Activated CD4-positive, alpha-beta T cell treated with anti-CD3 and anti-CD28 coated beads, Interleukin-10, Interleukin-2, amounts not matched to agents 100 ng/mL and 50 ng/mL, durations not matched to agents 16 hours and 8 hours (primary cell): ENCODE measurements at regions not wholly inside any gene's neighbourhood (a gene's known extent, or its start where the extent isn't known, plus 50 kb on each side); places are given as distances from the start of the nearest gene placed in this dataset.

Experiments
- DNase-seq: peaks from one replicate; pipeline ENCODE4 v3.0.0-alpha.2; 2020

DNA sequence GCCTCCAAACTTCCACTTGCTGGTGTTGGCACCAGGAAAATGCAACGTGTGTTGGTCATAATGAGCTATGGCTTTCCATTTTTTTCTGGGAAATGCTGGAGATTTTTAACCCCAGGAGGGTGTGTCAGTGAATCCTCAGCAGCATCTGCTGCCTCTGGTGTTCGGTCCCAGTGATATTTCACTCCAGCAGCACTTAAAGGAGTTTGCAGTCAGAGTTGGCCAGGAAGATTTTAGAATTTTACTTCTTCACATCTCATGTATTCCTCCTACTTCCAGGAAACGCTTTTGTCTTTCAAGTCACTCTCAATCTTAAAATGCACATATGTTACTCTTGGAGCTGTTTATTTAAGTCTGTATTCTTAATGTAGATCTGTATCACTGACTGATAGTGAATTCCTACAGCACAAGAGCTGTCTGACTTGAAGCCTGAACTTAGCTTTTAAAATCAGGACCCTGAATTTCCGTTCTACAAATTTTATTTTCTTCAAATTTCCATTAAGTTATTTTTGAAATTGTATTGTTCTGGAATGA lies 903.4 kb upstream of the SLC10A2 start:
- no peak for DNase-seq

DNA sequence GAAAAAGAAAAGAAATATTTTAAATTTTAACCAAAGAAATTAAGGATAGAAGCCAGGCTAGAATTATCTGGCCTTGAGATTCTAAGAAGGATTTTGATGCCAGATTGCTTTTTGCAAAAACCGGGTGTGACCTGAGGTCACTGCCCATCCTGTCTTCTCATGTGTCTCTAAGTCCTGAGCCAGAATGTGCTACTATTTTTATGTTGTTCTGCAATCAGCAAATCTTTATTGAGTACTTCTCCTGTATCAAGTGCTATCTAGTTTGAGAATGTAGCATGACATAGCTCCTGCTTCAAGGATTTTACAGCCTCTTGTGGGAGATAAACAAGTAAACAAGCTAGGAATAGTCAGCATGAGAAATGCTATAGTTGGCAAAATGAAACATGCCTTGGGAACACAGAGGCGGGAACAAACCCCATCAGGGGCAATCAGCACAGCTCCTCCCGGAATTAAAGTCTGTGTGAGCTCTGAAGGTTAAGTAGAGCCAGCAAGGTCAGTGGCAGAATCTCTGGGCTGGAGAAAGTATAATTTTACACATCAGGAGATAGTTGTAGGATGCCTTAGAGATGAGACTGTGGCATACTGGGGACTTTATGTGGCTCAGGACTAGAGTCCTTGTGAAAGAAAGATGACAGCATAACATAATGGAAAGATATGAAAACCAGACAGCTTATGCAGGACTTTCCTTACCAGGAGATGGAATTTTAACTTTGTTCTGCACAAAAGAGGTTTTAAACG lies 899.5 kb upstream of the SLC10A2 start:
- no peak for DNase-seq

DNA sequence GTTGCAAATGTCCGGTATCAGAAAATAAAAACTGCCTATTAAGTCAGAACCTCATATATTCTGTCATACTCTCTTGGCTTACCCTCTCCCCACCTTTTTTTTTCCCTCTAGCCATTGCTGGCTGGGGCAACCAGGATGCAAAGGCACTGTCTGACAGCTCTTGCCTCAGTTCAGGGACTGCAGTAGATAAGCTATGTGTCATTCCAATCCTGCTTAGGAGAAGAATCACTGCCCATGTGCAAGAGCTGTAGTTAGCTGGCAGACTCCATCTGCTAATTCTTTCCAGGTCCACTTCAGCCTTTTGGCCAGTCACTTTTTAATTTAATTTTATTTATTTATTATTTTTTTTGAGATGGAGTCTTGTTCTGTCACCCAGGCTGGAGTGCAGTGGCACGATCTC lies 895.6 kb upstream of the SLC10A2 start:
- no peak for DNase-seq

DNA sequence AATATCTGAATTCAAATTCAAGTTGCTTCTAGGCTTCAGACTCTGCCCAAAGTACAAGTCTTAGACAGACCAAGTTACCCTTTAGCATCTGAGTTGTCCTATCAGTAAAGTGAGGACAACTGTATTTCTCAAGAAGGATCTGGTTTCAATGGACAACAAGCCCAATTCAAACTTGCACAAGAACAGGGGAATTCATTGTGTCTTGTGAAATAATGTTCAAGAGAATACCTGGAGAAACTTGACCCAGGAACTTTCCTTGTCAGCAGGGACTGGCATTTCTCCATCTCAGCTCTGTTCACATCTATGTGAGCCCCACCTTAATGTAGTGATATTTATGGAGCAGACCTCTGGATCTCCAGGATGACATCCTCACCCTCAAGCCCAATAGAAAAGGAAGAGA lies 894.9 kb upstream of the SLC10A2 start:
- no peak for DNase-seq

DNA sequence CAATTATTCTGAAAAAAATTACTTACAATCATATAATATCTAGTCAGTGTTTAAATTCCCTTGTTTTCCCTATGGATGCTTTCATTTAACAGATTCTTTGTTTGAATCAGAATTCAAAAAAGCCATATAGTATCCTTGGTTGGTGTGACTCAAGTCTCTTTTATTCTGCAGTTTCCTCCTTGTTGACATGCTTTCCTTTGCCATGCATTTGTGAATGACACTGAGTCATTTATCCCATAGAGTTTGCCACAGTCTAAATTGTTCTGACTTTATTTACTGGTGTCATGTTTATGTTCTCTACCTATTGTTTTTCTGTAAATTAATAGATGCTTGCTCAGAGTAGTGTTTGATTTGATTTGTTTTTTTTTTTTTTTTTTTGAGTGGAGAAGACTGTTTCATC lies 893.8 kb upstream of the SLC10A2 start:
- no peak for DNase-seq

DNA sequence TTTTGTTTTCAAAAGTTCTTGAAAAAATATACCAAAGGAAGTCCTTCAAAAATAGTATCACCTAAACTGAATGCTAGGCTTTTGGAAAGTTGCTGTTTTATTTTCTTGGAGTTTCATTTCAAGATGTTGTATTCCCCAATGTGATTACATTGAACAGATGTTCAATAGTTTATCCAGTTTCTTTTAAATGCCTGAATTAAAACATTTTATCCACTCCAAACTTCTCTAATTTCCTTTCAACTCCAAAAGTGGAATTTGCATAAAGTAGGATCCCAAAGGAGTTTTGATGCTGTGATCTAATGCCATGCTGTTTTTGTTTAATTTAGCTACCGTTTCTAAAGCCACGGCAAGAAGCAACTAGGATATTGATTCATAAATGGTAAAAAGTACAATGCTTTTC lies 892.5 kb upstream of the SLC10A2 start:
- no peak for DNase-seq

DNA sequence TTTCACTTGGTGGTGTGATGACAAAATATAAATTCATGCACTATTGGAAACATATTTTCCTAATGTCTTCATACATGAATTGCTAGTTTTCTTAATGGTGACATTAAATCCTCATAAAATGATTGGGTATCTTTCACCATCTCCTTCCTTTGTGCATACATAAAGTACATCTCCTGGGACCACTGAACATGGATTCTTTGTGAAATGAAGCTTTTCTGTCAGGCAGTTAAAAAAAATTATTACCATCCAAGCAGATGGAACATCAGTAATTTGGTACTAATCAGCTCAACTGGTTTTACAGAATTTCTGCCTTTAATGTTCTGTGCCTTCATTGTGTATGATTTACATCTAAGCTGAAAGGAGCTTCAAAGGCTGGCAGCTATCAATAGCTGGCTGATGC lies 891.7 kb upstream of the SLC10A2 start:
- DNase-seq = no peak

DNA sequence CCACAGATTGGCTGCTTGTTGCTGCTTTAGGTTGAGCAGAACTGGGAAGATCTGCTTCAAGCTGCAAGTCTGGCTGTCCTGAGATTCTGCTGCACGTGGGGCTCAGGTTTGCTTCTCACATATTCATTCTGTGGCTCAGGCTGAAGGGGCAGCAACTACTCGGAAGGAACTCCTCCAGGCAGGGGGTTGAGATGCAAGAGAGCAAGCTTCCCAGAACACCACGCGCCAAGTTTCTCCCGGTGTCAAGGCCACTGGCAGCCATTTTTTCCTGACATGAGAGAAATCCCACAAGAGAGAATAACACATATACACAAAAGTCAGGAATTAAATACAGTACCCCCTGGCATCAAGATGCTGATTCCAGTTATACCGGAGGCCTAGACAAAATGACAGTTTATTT lies 887.6 kb upstream of the SLC10A2 start:
- DNase-seq = no peak

DNA sequence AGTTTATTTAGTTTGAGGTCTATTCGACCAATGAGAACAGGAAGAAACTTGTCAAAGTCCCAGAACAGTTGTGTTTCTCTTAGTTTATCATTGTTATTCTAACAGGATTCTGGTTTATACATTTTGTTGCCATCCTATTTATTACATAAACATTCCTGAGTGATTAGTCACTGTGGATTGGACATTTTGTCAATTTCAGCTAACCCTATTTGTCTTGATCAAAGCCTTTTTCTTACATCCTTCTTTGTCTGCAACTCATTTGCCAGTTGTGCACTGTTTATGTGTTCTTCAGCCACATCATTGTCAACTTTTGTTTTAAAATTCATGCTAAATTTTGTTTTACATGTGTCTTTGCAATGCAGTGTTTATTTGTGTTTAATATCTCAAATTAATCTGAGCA lies 886.0 kb upstream of the SLC10A2 start:
- no peak for DNase-seq

DNA sequence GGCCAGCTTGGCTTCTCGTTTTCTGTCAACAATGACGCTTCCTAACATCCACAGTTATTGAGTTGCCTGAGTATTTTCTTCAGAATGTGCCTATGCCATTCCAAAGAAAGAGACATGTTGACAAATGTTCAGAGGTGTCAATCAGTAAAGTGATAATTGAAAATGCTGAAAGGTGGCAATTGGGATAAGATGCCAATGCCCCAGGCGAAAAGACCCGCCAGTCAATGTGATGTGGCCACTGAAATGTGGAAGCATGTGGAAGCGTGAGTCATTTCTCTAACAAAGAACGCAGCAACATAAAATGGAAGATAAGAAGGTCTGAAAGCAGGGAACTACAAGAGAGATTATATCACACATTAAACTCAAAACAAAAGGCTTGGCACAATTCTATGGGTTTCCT lies 882.2 kb upstream of the SLC10A2 start:
- no peak for DNase-seq

DNA sequence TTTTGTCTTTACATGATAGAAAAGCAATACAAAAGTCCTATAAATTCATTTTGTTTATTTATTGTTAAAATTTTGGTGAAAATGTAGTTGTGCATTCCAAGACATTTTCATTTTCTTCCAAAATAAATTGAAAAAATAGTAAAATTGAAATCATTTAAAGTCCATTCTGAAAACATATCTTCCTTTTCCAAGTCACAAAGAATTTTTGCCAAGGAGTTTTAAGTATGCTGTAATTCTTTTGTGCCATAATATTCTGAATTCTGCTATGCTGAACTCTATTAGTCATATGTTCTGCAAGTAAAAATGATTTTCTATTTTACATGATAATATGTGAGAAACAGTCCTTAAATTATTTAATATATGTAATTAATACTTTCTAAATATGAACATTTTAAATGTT lies 879.6 kb upstream of the SLC10A2 start:
- DNase-seq = no peak

DNA sequence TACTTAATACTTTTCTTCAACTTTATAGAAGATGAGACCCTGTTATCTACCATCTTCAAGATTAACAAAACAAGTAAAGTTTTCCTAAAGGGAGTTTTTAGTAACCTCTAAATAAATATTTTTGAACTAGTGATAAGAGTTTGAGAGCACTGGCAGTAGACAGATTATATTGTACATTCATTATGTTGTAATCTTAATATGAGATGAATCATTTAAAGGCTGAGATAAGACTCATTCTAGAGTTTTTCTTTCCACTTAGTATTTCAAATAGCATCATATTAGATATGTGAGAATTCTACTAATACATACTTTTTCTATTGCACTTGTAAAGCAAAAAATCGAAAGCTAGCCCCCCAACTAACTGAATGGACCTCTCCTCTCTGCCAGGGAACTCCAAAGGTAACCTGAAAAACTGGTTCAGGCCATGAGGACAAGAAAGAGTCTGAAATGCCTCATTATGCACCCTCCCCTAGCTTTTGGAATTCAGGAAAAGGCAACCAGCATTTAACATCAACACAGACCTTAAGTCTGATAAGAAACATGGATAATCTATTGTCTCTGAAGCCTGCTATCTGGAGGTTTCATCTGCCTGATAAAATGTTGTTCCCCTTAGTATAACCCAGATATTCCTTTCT lies 875.4 kb upstream of the SLC10A2 start:
- no peak for DNase-seq

DNA sequence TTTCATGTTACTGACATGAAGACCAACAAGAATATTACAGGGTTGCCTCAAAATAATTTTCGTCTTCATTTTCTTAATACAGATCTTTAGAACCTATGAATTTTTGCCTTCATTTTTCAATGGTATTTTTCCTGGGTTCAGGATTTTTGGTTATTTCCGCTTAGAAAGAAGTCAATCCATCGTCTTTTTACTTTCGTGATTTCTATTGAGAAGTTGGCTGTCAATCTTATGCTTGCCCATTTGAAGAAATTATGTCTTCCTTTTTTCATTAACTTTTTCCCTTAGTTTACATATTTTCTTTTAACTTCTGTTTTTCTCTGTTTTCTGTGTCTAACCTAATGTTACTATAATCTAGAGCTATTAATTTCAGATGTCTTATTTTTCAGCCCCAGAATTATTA lies 868.9 kb upstream of the SLC10A2 start:
- DNase-seq = no peak

DNA sequence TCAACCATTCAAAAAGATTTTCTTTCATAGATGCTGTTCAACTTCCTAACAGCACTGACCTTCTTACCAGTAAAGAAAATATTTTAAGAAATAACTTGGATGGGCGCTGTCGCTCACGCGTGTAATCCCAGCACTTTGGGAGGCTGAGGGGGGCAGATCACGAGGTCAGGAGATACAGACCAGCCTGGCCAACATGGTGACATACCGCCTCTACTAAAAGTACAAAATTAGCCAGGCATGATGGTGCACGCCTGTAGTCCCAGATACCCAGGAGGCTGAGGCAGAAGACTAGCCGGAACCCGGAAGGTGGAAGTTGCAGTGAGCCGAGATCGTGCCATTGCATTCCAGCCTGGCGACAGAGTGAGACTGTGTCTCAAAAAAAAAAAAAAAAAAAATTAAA lies 865.7 kb upstream of the SLC10A2 start:
- DNase-seq = no peak

DNA sequence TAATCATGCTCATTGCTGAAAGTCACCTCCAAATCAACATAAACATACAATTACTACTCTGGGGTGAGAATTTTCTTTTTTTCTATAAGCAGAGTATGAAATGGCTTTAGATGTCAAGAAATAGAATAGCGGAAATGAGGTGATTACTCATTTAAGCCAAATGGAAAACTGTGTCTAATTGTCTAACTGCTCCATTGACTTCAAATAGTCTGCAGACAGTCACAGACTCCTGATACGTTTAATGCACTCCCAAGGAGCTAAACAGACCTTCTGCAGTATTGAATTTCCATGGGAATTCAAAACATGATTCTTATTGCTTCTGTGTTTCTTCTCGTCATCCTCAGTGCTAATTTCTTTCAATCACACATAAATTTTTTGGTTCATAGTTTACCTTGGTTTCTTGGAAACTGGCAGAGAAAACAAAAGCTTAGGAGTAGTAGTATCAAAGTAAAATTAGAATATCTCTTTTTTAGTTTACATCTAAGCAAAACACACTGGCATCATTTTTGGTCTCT lies 865.2 kb upstream of the SLC10A2 start:
- no peak for DNase-seq

DNA sequence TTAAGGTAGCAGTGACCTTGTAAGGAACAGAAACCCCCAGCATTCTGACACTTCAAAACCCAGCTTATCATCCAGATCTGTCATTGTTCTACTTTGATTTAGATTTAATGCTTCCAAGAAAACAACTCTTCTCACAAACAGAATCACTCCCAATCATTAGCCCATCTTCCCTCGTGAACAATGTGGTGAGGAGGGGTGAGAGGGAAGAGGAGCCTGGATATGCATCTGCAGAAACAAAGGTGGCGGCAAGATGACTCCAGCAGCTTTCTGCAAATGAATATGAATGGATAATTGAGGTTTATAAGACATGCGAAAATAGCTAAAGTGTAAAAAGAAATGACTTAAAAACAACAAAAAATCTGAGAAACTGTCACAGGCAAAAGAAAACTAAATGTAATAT lies 859.9 kb upstream of the SLC10A2 start:
- DNase-seq = no peak

DNA sequence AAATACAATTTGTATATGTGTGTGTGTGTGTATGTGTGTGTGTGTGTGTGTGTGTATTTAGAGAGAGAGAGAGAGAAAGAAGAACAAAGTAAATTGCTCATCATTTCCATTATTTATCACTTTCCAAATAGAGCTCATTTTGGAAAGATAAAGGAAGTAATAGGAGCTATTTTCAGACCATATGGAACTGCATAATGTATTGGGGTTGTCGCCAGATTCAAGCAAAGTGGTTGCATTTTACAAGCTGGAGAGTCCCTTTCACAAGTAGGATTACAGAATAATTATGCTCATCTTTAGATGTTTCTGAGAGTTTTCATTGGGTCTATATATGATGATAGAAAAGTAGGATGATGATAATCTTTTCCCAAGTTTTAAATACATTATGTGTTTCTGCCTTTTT lies 842.7 kb upstream of the SLC10A2 start:
- no peak for DNase-seq

DNA sequence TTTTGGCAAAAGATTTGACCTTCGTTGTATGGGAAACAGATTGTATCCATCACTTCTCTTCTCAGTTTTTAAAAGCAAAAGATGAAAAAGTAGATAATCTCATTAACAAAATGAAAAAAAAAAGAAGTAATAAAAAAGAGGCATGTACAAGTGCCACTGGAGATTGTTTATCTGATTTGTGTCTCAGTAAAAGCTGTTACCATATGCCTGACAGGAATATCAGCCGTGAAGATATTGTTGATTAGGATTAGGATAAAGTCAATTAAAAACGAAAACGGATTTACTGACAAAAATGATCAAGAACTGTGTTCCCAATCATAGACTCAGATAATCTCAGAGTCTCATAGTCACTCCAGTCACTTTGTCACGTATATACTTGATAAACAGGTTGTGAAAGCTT lies 842.1 kb upstream of the SLC10A2 start:
- no peak for DNase-seq

DNA sequence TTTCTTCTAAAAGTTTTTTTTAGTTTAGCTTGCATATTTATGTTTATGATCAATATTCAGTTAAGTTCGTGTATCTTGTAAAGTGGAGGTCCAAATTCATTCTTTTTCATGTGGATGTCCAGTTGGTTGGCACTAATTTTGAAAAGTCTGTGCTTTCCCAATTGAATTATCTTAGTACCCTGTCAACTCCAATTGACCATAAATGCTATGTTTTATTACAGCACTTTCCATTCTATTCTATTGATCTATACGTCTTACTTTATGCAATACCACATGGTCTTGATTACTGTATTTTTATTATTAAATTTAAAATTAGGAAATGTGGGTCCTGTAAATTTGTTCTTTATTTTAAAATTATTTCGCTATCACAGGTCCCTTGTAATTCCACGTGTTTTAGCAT lies 837.6 kb upstream of the SLC10A2 start:
- DNase-seq = no peak

DNA sequence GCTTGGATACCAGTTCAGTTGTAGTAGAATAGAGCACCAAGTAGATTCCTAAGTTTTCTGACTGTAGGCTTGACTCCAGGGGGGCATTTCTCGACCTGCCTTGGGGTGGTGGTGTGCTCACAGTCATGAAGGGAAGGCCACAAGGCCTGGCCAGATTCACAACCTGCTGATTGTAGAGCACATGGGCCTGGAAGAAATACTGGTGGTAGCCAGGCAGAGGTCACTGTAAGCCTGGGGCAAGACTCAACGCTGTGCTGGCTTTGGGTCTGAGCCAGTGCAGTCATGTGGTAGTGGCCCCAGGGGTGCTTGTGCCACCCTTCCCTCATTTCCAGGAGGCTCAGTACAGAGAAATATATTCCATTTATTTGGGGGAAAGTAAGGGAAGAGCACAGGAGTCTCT lies 832.3 kb upstream of the SLC10A2 start:
- no peak for DNase-seq

DNA sequence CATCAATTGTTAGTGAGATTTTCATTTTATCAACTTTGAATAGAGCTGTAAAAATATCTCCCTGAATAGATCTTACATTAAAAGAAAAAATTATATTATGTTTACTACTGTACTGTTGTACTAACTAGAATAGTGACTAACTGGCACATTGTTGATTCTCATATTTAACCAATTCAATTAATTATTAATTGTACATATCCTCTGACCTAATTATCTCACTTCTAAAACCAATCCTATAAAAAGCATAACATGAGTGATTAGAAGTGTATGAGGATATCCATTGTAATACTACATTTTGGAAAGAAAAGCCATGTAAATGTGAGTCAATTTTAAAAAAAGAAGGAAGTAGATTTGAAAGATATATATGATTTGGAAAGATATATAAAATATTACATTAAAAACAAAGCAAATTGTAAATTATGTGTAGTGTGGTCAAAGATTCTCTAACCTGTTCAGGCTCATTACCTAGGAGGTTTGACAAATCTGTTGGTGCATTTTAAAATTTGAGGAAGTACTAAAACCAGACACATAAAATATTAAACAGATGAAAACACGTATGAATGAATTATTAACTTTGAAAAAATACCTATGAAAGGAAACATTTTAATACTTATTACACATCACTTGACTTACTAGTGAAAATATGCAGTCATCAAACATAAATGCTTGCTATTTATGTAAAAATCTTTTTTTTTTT lies 829.8 kb upstream of the SLC10A2 start:
- no peak for DNase-seq

DNA sequence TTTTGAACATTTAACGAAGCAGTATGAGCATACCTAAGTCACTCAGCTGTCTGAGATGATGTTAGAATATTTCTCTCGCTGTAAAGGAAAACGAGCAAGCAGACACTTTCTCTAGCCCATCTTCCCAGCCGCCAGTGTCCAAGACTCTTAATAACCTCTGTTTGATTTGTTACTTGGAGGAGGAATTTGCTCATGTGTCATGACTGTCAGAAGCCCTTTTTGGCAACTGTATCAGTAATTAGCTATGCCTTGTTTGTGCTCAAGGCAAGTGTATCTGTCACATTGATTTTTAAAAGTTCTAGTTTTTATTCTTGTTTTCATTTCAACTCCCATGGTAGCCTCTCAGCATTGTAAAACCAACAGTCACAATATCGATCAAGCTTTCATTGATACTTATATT lies 828.4 kb upstream of the SLC10A2 start:
- no peak for DNase-seq

DNA sequence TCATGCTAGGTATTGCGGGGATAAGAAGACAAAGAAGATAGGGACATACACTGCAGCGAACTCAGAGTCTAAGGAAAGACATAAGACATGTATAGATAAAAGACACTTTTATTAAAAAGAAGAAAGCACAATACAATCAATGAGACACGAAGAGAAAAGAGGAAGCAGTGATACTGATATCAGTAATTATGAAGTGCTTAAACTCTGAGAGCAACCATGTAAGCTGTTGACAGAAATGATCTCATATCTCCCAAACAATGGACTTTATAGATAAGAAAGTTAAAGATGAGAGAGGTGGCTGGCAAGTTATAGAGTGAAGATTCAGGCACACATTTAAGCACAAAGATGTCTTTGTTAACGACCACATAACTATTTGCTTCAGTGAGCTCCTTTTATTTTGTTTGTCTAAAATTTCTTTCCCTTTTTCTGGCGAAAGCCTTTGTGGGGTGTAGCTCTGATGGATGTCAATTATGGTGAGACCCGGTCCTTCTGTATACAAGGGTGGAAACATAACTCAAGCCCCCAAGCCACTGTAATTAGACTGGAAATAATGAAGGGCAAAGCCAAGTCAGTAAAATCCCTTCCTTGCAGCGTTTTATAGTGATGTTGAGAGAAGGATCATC lies 818.0 kb upstream of the SLC10A2 start:
- DNase-seq = no peak

DNA sequence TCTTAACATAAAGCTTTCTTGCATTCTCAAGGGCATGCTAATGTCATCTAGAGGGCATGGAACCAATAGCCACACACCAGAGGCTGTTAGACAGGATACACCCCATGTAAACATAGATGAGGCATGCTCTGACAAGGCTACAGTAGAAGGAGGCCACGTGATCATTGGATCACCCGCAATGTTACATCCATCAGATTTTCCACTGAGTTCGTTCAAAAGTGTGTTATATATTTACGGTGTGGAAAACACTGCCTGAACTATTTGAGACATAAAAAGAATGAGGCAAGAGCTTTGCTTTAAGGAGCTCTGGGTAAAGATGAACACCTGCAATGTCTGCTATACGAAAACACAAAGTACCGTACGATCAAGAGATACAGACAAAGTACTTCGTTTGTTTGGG lies 817.5 kb upstream of the SLC10A2 start:
- no peak for DNase-seq
